ENCODE measurements at regions not wholly inside any gene's neighbourhood (a gene's known extent, or its start where the extent isn't known, plus 50 kb on each side); places are given as distances from the start of the nearest gene placed in this dataset.

DNA sequence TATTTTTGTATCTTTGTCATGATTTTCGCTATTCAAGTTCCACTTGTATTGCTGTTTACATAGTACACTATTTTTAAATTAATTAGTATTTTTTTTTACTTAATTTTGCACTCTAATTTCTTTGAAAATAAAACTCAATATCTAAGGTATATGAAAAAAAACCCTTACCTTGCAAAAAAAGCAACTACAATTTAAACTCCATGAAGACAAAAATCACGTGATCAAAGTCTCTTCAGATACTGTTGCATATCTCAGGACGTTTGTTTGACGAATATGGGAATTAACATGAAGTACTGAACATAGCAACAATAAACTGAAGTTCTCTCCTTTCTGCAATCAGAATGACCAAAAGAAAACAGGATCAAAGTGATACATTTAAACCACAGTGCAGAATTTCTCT, 968.4 kb upstream of the SEL1L start:
- TF ChIP-seq POLR2AphosphoS5 (IDR thresholded peaks at IDR 0.05) (no peak), EP300 (IDR thresholded peaks at IDR 0.05) (no peak)
- TF ChIP-seq, protein P1, sequence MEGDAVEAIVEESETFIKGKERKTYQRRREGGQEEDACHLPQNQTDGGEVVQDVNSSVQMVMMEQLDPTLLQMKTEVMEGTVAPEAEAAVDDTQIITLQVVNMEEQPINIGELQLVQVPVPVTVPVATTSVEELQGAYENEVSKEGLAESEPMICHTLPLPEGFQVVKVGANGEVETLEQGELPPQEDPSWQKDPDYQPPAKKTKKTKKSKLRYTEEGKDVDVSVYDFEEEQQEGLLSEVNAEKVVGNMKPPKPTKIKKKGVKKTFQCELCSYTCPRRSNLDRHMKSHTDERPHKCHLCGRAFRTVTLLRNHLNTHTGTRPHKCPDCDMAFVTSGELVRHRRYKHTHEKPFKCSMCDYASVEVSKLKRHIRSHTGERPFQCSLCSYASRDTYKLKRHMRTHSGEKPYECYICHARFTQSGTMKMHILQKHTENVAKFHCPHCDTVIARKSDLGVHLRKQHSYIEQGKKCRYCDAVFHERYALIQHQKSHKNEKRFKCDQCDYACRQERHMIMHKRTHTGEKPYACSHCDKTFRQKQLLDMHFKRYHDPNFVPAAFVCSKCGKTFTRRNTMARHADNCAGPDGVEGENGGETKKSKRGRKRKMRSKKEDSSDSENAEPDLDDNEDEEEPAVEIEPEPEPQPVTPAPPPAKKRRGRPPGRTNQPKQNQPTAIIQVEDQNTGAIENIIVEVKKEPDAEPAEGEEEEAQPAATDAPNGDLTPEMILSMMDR (IDR thresholded peaks at IDR 0.05) = no peak
- WGBS = 91% methylated on average over 4 of the region's 4 CpGs
- no peak for DNase-seq (ENCODE audit: low spot score in 2 of 2)

DNA sequence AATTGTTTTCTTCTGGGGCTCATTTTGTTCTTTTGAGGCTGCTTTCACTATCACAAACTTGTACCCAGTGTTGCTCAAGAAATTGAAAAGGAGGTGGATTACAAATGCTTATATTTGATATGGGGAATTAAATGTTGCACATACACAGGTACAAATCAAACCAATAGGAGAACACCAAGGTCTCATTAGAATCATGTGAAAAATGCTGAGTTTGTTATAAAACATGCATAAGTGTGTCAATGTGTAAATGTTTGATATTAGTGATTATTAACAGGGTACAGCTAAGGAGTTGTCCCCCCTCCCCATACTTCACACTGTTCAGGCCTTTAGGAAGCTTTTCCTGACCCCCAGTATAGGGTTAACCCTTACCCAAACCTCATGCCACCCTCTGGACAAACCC, 971.2 kb upstream of the SEL1L start:
- TF ChIP-seq EP300 (IDR thresholded peaks at IDR 0.05) (no peak), POLR2A (IDR thresholded peaks at IDR 0.05) (no peak), POLR2AphosphoS5 (IDR thresholded peaks at IDR 0.05) (no peak)
- TF ChIP-seq, protein P1 (IDR thresholded peaks at IDR 0.05) = no peak
- no peak for DNase-seq (ENCODE audit: low spot score in 2 of 2)
- Histone ChIP-seq H3K27ac (no peak overlapping the region), H3K4me1 (no peaks in the 10 kb centered on the region), H3K4me3 (no peak overlapping the region), H3K9me3 (no peaks in the 10 kb centered on the region), H3K27me3 (no peaks in the 10 kb centered on the region), H3K36me3 (no peaks in the 10 kb centered on the region)

More for the DNA sequence above, 968.4 kb upstream of the SEL1L start:
- H3K36me3 ChIP-seq = no peaks in the 10 kb centered on the region
- no peak overlapping the region for H3K4me3 ChIP-seq
- H3K27me3 ChIP-seq = no peaks in the 10 kb centered on the region
- H3K9me3 ChIP-seq = no peaks in the 10 kb centered on the region
- no peaks in the 10 kb centered on the region for H3K4me1 ChIP-seq
- no peak overlapping the region for H3K27ac ChIP-seq

DNA sequence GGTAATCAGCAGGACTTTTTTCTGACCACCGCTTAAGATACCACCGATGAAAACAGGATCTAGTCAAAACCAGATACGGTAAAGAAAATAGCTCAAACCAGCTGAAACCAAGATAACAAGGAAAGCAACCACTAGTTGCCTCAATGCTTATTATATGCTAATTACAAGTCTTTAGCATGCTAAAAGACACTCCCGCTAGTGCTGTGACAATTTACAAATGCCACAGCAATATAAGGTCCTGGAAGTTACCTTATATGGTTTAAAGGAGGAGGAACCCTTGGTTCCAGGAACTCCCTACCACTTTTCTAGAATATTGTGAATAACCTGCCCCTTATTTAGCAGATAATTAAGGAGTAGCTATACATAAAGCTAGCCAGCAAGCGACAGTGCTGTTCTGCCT, 976.4 kb upstream of the SEL1L start:
- 94% methylated on average over 5 of the region's 5 CpGs for WGBS

DNA sequence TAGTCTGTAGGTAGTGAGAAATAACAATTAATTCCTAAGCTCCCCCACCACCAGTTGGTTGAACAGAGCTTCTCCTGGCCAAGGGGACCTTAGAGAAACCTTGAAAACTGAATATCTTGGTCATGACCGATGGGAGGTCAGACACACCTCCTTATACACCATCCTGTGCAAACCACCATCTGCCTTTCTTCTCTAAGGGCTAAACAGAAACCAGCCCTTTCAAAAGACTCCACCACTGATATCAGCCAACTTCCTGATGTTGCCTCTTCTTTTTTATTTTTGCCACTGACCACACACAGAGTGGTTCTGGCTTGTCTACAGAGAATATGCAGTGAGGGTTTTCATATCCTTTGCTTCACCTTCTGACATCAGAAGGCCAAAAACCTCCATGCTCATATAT, 977.7 kb upstream of the SEL1L start:
- H3K27ac ChIP-seq = no peak overlapping the region
- H3K4me1 ChIP-seq = no peaks in the 10 kb centered on the region
- H3K4me3 ChIP-seq = no peak overlapping the region
- TF ChIP-seq POLR2AphosphoS5 (IDR thresholded peaks at IDR 0.05) (no peak), EP300 (IDR thresholded peaks at IDR 0.05) (no peak), POLR2A (IDR thresholded peaks at IDR 0.05) (no peak)
- TF ChIP-seq, protein P1 (IDR thresholded peaks at IDR 0.05) = no peak
- no peaks in the 10 kb centered on the region for H3K9me3 ChIP-seq
- no peaks in the 10 kb centered on the region for H3K36me3 ChIP-seq
- DNase-seq (ENCODE audit: low spot score in 2 of 2) = no peak
- 91% methylated on average over 1 of the region's 1 CpG for WGBS
- H3K27me3 ChIP-seq = no peaks in the 10 kb centered on the region

More for the DNA sequence above, 976.4 kb upstream of the SEL1L start:
- H3K36me3 ChIP-seq = no peaks in the 10 kb centered on the region
- H3K27me3 ChIP-seq = no peaks in the 10 kb centered on the region
- TF ChIP-seq EP300 (IDR thresholded peaks at IDR 0.05) (no peak), POLR2A (IDR thresholded peaks at IDR 0.05) (no peak), POLR2AphosphoS5 (IDR thresholded peaks at IDR 0.05) (no peak)
- TF ChIP-seq, protein P1 (IDR thresholded peaks at IDR 0.05) = no peak
- no peak overlapping the region for H3K4me3 ChIP-seq
- no peak overlapping the region for H3K27ac ChIP-seq
- no peaks in the 10 kb centered on the region for H3K4me1 ChIP-seq
- DNase-seq (ENCODE audit: low spot score in 2 of 2) = no peak
- H3K9me3 ChIP-seq = no peaks in the 10 kb centered on the region

GRCh38 chr14:82520765-82521164, 987.1 kb upstream of the SEL1L start:
- no peak for DNase-seq (ENCODE audit: low spot score in 2 of 2)
- H3K27me3 ChIP-seq = no peaks in the 10 kb centered on the region
- TF ChIP-seq, protein P1 (IDR thresholded peaks at IDR 0.05) = no peak
- TF ChIP-seq POLR2AphosphoS5 (IDR thresholded peaks at IDR 0.05) (no peak), EP300 (IDR thresholded peaks at IDR 0.05) (no peak), POLR2A (IDR thresholded peaks at IDR 0.05) (no peak)
- H3K4me3 ChIP-seq = no peak overlapping the region
- 88% methylated on average over 1 of the region's 1 CpG for WGBS
- no peak overlapping the region for H3K27ac ChIP-seq
- H3K4me1 ChIP-seq = no peaks in the 10 kb centered on the region
- H3K36me3 ChIP-seq = no peaks in the 10 kb centered on the region
- H3K9me3 ChIP-seq = no peaks in the 10 kb centered on the region
